Cardiac muscle cell (in vitro differentiated cells and primary cell): ENCODE measurements at regions not wholly inside any gene's neighbourhood (a gene's known extent, or its start where the extent isn't known, plus 50 kb on each side); places are given as distances from the start of the nearest gene placed in this dataset.
A peak's percentile ranks its signal among the peaks of the same experiment; 100 is the strongest.

Experiments used
- DNase-seq, 2 donors: peaks; one replicate each; pipeline versions ENCODE4 v3.0.0 to v3.0.0-alpha.2; 2010 to 2017; ENCODE audit warnings: low read depth in 1 of 2, low spot score in 1 of 2
- H3K27ac ChIP-seq: fragments of 200-600 bp; sonication (generic); 2 replicates; pipeline ENCODE4 v1.5.1; 2016
- H3K27me3 ChIP-seq: fragments of 200-600 bp; sonication (generic); 2 replicates; pipeline ENCODE4 v1.6.0; 2016; ENCODE audit warnings: control low read depth
- H3K36me3 ChIP-seq: fragments of 200-600 bp; sonication (generic); 2 replicates; pipeline ENCODE4 v1.5.1; 2016; ENCODE audit warnings: control low read depth
- H3K4me1 ChIP-seq: fragments of 200-600 bp; sonication (generic); 2 replicates; pipeline ENCODE4 v1.8.1; 2017; ENCODE audit warnings: low read depth, mild to moderate bottlenecking, mixed run types
- H3K4me3 ChIP-seq: fragments of 200-600 bp; sonication (generic); 2 replicates; pipeline ENCODE4 v1.5.1; 2016; ENCODE audit warnings: mild to moderate bottlenecking
- H3K9me3 ChIP-seq: fragments of 200-600 bp; sonication (generic); 2 replicates; pipeline ENCODE4 v1.5.1; 2017; ENCODE audit warnings: low read depth, mild to moderate bottlenecking, control low read depth
- TF ChIP-seq, protein P1 (sequence below): IDR thresholded peaks from 2 replicates; pipeline ENCODE4 v1.5.1; 2012; ENCODE audit warnings: low read depth, mild to moderate bottlenecking, low read length

DNA sequence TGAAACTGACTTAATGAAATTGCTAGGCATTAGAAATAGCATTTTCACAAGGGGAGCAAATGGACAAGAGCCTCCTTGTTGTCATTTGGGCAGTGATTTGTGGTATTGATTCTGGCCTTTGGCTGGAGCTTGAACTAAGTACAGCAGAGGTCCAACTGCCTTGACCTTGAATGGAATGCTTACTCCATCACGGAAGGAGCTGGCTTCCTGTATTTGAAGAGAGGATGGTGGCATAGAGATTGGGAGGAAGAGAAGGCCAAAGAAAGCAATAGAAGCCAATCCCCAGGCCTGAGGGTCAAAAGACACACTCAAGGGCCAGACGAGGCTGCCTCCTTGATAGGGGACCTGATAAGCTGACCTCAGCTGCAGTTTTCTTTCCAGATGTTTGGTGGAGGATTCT is 126.6 kb upstream of the MPPED2 start:
- Histone ChIP-seq H3K36me3 (no peaks in the 10 kb centered on the region), H3K4me1 (peaks cover 10% of the 10 kb centered on the region), H3K27me3 (no peaks in the 10 kb centered on the region), H3K9me3 (no peaks in the 10 kb centered on the region), H3K4me3 (no peak overlapping the region), H3K27ac (no peak overlapping the region)
- DNase-seq = no peak
- TF ChIP-seq, protein P1, sequence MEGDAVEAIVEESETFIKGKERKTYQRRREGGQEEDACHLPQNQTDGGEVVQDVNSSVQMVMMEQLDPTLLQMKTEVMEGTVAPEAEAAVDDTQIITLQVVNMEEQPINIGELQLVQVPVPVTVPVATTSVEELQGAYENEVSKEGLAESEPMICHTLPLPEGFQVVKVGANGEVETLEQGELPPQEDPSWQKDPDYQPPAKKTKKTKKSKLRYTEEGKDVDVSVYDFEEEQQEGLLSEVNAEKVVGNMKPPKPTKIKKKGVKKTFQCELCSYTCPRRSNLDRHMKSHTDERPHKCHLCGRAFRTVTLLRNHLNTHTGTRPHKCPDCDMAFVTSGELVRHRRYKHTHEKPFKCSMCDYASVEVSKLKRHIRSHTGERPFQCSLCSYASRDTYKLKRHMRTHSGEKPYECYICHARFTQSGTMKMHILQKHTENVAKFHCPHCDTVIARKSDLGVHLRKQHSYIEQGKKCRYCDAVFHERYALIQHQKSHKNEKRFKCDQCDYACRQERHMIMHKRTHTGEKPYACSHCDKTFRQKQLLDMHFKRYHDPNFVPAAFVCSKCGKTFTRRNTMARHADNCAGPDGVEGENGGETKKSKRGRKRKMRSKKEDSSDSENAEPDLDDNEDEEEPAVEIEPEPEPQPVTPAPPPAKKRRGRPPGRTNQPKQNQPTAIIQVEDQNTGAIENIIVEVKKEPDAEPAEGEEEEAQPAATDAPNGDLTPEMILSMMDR = no peak

DNA sequence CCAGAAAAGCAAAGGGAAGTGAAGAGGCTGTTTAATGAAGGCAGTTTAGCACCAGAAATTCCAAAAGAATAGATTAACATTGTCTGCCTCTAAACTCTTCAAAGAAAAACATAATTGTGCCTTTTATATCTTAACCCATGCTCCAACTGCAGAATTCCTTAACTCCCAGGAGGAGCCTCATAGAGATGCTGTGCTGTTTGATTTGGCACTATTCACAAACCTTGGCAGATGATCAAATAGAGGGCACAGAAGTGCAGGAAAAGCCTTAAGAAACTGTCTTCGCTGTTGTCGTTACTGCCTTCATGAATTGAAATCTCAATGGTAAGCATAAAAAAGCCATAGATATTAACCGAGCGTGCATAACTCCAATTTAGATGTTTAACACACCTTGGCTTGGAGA is 124.1 kb upstream of the MPPED2 start:
- TF ChIP-seq, protein P1 = no peak
- Histone ChIP-seq H3K36me3 (no peaks in the 10 kb centered on the region), H3K27ac (no peak overlapping the region), H3K9me3 (no peaks in the 10 kb centered on the region), H3K4me3 (no peak overlapping the region), H3K4me1 (no peaks in the 10 kb centered on the region), H3K27me3 (no peaks in the 10 kb centered on the region)
- peak in 1 of 2 donors; percentile 3 for DNase-seq

DNA sequence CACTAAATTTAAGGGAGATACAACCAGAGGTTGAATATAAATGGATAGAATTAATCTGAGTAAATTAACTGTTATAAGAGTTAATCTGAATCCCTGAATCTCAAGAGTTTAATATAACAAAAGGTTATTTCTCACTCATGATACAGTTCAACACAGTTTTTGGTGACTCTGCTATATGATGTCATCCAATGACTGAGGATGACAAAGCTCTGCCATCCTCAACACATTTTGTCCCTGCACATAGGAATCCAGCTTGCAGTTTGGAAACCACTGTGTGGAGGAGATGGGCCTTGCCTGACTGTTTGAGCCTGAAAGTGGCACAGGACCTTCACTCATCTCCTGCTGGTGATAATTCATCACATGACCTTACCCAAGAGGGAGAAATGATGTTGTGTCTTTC is 121.0 kb upstream of the MPPED2 start:
- Histone ChIP-seq H3K27ac (no peak overlapping the region), H3K4me3 (no peak overlapping the region), H3K9me3 (no peaks in the 10 kb centered on the region), H3K36me3 (no peaks in the 10 kb centered on the region), H3K27me3 (no peaks in the 10 kb centered on the region), H3K4me1 (no peaks in the 10 kb centered on the region)
- DNase-seq = no peak
- TF ChIP-seq, protein P1 = no peak

GRCh38 chr11:30705913-30706675 is 119.9 kb upstream of the MPPED2 start:
- no peak for DNase-seq
- no peaks in the 10 kb centered on the region for H3K9me3 ChIP-seq
- no peaks in the 10 kb centered on the region for H3K36me3 ChIP-seq
- no peaks in the 10 kb centered on the region for H3K4me1 ChIP-seq
- TF ChIP-seq, protein P1 = no peak
- H3K27me3 ChIP-seq = no peaks in the 10 kb centered on the region
- no peak overlapping the region for H3K27ac ChIP-seq
- H3K4me3 ChIP-seq = no peak overlapping the region

DNA sequence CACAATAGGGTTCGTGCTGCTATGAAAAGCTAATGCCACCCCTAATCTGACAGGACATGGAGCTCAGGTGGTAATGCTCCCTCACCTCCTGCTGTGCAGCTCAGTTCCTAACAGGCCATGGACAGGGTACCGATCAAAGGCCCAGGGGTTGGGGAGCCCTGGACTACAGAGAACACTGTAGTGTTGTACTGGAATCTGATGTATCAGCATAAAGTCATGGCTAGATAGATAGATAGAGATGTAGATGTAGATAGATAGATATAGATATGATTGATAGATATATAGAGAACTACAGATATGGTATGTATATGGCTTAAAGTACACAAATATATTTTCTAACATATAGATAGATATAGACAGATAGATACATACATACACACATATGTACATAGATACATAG is 112.3 kb upstream of the MPPED2 start:
- H3K27me3 ChIP-seq = no peaks in the 10 kb centered on the region
- no peaks in the 10 kb centered on the region for H3K9me3 ChIP-seq
- H3K4me3 ChIP-seq = no peak overlapping the region
- H3K4me1 ChIP-seq = no peaks in the 10 kb centered on the region
- H3K27ac ChIP-seq = no peak overlapping the region
- no peak for DNase-seq
- TF ChIP-seq, protein P1 = no peak
- H3K36me3 ChIP-seq = no peaks in the 10 kb centered on the region

- no peak for DNase-seq
- H3K27me3 ChIP-seq = no peaks in the 10 kb centered on the region
- H3K4me1 ChIP-seq = no peaks in the 10 kb centered on the region
- no peak overlapping the region for H3K27ac ChIP-seq
- no peaks in the 10 kb centered on the region for H3K36me3 ChIP-seq
- no peaks in the 10 kb centered on the region for H3K9me3 ChIP-seq
- TF ChIP-seq, protein P1 = no peak
- H3K4me3 ChIP-seq = no peak overlapping the region
These were observed 110.9 kb upstream of the MPPED2 start for GRCh38 chr11:30697032-30697431.
